D341Med (cell line): ENCODE measurements at regions not wholly inside any gene's neighbourhood (a gene's known extent, or its start where the extent isn't known, plus 50 kb on each side); places are given as distances from the start of the nearest gene placed in this dataset.

Source experiments
- DNase-seq: peaks from one replicate; pipeline ENCODE4 v3.0.0; 2012; ENCODE audit warnings: low spot score

DNA sequence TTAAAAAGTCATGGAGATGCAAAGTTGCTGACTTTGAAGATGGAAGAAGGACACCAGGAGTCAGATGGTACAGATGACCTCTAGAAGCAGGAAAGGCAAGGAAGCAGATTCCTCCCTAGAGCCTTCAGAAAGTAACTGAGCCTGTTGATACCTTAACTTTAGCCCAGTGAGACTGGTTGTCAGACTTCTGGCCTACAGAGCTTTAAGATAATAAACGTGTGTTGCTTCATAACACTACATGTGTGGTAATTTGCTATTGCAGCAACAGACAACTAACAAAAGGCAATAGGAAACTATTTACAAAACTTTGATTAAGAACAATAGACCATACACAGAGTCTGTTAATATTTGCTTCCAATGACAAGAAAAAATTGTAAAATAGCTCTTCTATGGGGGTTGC, 102.0 kb upstream of the USP38 start:
- DNase-seq = no peak

DNA sequence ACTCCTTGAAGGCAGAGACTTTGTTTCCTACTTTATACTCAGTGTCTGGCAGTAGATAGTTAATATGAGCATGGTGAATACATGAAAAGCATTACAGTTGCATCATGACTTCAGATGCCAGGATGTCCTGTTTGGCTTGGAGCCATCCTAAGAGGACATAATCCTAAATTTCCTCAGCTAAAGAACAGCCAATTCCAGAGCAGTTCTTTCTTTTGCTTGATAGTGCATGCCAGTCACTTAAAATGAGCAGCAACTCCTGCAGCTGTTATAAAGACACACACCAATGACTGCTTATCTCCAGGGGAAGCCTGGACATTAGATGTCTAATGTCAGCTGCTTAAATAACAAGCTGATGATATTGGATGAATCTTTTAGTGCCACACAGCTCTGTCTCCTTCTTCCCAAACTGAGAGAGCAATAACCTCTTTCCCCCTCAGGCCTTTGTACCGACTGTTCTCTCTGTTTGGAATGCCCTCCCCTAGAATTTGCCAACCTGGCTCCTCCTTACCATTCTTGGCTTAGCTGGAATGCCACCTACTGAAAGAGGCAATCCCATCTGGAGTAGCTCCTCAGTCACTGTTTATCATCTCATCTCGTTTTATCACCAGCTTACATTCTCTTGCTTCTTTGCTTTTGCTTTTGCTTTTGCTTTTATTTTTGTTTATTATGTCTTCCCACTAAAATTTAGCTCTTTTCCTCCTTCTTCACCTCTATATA, 100.8 kb upstream of the USP38 start:
- DNase-seq = no peak

DNA sequence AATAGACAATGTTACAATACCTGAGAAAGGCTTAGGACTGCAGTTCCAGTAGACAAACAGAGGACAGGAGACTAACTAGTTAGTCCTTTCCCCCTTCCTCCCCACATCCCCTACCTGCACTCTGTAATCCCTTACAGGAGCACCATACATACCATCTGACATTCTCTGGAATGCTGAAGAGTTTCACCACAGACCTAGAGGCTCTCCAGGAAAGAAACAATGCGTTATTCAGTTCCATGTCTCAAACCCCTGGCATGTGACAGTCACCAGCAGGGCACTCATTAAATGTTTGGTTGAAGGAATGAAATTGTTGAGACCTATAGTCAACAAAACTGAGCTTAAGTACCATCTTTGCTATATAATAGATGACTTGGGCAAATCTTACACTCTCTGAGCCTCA, 100.2 kb upstream of the USP38 start:
- no peak for DNase-seq

DNA sequence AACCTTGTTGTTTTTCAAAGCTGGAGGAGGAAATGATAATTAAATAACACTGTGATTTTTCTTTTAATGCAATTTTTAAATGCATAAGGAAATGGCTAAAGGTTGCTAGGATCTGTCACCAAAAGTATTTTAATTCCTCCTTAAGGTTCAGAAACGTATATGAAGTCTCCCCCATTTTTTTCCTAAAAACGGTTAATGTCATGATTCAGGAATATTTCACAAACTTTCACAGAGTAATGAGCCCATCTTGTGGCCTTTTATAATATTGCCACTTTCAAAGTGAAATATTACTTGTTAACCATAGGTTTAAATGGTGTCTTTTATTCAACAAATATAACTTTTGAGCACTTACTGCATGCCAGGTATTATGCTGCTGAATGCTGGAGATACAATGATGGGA, 99.5 kb upstream of the USP38 start:
- DNase-seq = no peak

DNA sequence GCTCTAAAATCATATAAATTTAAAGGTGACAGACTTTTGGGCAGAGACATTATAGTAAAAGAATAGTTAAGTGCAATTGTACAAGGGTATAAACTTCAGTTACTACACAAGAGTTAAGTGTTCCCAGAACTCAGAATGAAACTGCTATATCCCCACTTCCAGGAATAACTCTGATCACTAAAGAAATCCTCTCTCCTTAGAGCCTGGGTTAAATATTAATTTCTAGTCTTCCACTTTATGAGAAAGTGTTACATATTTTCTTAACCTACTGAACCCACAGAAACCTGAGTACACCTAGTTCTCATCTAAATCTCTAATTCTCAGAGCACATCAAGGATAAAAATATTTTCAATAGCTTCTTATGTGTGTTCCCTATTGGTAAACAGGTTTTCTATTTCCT, 99.1 kb upstream of the USP38 start:
- DNase-seq = no peak

DNA sequence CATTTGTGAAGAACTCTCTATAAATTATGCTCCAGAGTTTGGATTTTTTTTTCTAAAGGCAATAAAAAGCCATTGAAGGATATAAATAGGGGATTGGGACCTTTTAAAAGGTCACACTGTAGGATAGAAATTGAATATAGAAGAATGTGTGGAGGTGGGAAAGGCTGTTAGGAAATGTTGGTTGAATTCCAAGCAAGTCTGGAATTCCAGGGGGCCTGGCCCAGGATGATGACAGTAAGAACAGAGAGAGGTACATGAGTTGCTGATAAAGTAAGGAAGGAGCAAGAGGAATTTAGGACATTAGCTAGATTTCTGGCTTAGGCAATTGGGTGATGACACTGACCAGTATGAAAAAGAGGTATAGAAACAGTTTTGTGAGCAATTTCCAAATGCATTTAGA, 95.4 kb upstream of the USP38 start:
- no peak for DNase-seq

DNA sequence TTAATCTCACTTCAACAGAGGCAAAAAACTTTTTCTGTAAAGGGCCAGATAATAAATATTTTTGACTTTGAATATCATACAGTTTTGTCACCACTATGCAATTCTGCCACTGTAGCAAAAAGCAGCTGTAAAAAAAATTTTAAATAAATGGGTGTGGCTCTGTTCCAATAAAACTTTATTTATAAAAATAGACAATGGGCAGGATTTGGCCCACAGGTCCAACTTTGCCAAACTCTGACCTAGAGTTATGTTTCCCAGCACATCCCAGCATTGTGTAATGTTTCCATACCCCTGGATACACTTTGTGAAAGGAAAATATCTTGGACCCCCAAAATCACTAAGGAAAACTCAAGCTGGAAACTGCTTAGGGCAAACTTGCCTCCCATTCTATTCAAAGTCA, 94.9 kb upstream of the USP38 start:
- DNase-seq = no peak

DNA sequence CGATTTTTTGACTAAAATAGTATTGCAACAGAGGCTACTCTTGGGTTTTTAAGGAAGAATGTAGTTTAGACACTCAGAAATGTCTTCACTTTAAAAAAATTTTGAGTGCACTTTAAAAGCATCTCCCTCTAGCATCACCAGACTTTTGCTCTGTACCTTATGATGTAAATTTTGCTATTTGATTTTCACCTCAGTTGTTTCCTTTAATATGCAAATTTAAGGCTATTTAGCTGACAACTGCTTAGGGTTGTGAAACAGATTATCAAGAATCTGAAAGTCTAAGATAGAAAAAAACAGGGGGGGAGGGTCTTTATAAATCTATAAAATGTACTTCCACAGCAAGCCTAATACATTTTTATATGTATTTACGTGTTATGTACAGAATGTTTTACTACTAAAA, 92.9 kb upstream of the USP38 start:
- no peak for DNase-seq

DNA sequence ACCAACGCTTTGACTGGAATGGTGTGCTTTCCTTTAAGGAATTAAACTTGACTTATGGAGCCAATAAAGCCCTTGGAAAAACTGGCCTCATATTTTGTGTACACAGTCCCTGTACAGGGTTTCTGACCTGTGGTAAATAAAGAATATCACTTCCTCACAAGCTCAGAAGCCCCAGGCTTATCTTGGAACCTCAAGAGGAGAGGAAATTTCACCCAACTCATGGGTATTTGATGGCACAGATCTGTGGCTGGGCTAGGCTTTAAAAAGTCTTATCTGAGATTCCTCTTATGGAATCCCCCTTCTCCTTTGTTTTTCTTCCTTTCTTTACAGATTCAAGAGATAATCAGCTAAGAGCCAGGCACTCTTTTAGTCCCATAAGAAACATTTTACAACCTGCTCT, 89.3 kb upstream of the USP38 start:
- no peak for DNase-seq

DNA sequence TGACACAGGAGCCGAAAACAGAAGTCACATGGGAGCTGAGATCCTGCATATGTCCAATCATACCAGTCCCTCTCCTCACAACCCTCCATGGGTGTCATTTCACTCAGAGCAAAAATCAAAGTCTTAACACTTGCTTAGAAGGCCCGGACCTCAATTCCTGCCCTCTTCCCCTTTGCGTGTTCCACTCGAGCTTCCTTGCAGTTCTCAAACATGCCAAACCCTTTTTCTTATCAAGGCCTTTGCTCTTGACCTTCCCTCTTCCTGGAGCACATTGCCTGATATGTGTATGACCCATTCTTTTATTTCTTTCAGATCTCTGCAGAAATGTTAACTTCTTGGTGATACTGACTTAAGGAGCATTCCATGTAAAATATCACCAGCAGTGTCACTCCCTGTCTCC, 87.0 kb upstream of the USP38 start:
- no peak for DNase-seq

DNA sequence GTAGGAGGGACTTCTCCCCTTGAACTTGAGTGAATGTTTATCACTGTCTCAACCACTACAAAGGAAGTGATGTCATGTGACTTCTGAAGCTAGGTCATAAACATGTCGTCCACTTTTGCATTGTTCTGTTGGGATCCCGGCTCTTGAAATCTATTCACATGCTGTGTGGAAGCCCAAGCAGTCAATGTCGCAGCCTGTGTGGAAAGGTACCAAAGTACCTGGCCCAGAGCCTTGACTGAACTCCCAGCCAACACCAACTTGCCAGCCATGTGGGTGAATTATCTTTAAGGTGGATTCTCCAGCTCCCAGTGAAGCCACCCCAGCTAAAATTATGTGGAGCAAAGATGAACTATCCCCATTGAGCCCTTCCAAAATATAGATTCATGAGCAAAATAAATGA, 85.0 kb upstream of the USP38 start:
- DNase-seq = no peak

DNA sequence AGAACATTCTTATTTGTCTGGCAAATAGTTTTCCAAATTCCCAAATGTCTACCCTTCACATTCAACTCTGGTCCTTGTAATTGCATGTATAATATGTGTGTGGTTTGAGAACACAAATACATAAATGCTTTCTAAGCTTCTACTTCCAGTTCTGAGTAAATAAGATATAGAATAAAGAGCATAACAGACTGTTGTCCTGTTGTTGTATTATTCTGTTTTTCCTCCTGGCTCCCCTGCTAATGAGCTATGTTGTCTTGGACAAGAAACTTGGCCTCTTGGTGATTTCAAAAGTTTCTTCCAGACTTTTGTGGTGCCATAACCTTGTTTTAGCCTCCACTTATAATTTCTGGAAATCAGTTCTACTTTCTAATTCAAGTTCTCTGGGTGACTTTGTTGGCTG, 75.3 kb upstream of the USP38 start:
- no peak for DNase-seq

DNA sequence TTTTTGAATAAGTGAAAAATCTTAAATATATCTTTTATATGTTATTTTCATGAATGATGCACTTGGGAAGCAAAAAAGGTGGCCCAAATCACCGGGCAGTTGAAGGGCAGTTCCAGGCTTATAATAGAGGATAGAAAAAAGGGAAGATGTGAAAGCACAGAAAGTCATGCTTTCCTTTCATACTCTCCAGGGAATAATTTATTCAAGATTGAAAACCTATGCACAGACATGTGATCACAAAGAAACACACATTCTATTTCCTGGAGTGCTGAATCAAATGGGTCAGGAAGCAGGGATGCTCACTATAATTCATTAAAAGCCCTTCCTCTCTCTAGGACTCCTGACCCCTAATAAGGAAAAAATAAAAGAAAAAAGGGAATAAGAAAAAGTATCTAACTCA, 66.1 kb upstream of the USP38 start:
- no peak for DNase-seq

DNA sequence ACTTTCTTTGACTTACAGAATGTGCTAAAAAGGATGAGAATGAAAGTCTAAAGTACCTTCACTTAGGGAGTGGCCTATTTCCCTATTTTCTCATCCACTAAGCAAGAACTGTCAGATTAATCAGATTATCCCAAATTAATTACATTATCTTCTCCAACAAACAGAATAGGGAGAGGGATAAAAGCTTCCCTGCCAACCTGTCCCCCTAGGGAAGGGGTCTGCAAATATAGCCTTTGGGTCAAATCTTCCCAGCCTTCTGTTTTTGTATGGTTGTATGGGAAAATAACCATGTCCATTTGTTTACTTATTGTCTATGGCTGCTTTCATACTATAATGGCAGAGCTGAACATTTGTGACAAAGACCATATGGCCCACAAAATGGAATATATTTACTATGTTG, 57.1 kb upstream of the USP38 start:
- DNase-seq = peak; percentile 61

DNA sequence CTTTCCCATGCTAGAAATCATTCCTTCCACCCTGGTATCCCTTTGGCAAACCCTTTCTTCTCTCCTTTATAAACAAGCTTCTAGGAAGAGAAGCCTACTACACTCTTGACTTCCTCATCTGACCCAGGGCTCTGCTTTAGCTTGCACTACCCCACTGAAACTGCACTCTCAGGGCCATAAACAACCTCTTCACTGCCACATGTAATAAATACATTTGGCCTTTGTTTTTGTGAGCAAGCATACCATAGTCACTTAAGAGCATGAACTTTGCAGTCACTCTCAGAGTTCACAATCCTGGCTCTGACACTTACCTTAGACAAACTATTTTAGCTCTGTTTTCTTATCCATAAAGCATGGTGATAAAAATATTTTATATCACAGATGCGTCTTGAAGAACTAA, 50.7 kb upstream of the USP38 start:
- DNase-seq = no peak
